ENCODE measurements at regions not wholly inside any gene's neighbourhood (a gene's known extent, or its start where the extent isn't known, plus 50 kb on each side); places are given as distances from the start of the nearest gene placed in this dataset.

- Mint-ChIP-seq H3K9me3 (peaks cover 3% of the 10 kb centered on the region), H3K4me1 (peaks cover 34% of the 10 kb centered on the region), H3K27me3 (ENCODE audit: low read depth) (no peaks in the 10 kb centered on the region), H3K4me3 (no peak overlapping the region), H3K27ac (peak overlapping the region in 1 of 3 experiments; percentile 25), H3K36me3 (ENCODE audit: low read depth) (no peaks in the 10 kb centered on the region)
- no peak for TF ChIP-seq CTCF (IDR thresholded peaks at IDR 0.05; ENCODE audit: unreplicated experiment in 3 of 3)
These were observed 89.4 kb upstream of the CD180 start for GRCh38 chr5:67286006-67286405.

GRCh38 chr5:67283988-67284487, 87.4 kb upstream of the CD180 start:
- H3K27ac Mint-ChIP-seq: no peak overlapping the region
- H3K4me3 Mint-ChIP-seq: no peak overlapping the region
- peaks cover 12% of the 10 kb centered on the region for H3K9me3 Mint-ChIP-seq
- TF ChIP-seq CTCF (IDR thresholded peaks at IDR 0.05; ENCODE audit: unreplicated experiment in 3 of 3): no peak
- H3K36me3 Mint-ChIP-seq (ENCODE audit: low read depth): peaks cover 4% of the 10 kb centered on the region
- no peaks in the 10 kb centered on the region for H3K27me3 Mint-ChIP-seq (ENCODE audit: low read depth)
- H3K4me1 Mint-ChIP-seq: peaks cover 18% of the 10 kb centered on the region

GRCh38 chr5:67283275-67283987, 86.8 kb upstream of the CD180 start:
- H3K4me1 Mint-ChIP-seq: peaks cover 15% of the 10 kb centered on the region
- peaks cover 18% of the 10 kb centered on the region for H3K9me3 Mint-ChIP-seq
- no peak overlapping the region for H3K4me3 Mint-ChIP-seq
- no peaks in the 10 kb centered on the region for H3K27me3 Mint-ChIP-seq (ENCODE audit: low read depth)
- no peak for TF ChIP-seq CTCF (IDR thresholded peaks at IDR 0.05; ENCODE audit: unreplicated experiment in 3 of 3)
- peaks cover 8% of the 10 kb centered on the region for H3K36me3 Mint-ChIP-seq (ENCODE audit: low read depth)
- no peak overlapping the region for H3K27ac Mint-ChIP-seq

GRCh38 chr5:67281874-67282273, 85.3 kb upstream of the CD180 start:
- no peak for TF ChIP-seq CTCF (IDR thresholded peaks at IDR 0.05; ENCODE audit: unreplicated experiment in 3 of 3)
- peaks cover 19% of the 10 kb centered on the region for H3K36me3 Mint-ChIP-seq (ENCODE audit: low read depth)
- peaks cover 6% of the 10 kb centered on the region for H3K4me1 Mint-ChIP-seq
- H3K27me3 Mint-ChIP-seq (ENCODE audit: low read depth): no peaks in the 10 kb centered on the region
- peaks cover 32% of the 10 kb centered on the region for H3K9me3 Mint-ChIP-seq
- no peak overlapping the region for H3K27ac Mint-ChIP-seq
- H3K4me3 Mint-ChIP-seq: no peak overlapping the region

GRCh38 chr5:67273689-67274356, 77.2 kb upstream of the CD180 start:
- no peaks in the 10 kb centered on the region for H3K27me3 Mint-ChIP-seq (ENCODE audit: low read depth)
- peaks cover 27% of the 10 kb centered on the region for H3K36me3 Mint-ChIP-seq (ENCODE audit: low read depth)
- peaks cover 6% of the 10 kb centered on the region for H3K4me1 Mint-ChIP-seq
- H3K27ac Mint-ChIP-seq: no peak overlapping the region
- TF ChIP-seq CTCF (IDR thresholded peaks at IDR 0.05; ENCODE audit: unreplicated experiment in 3 of 3): no peak
- no peak overlapping the region for H3K4me3 Mint-ChIP-seq
- H3K9me3 Mint-ChIP-seq: peaks cover 33% of the 10 kb centered on the region

Measured in nephron (organoid).